Karpas-422 (cell line): ENCODE measurements at regions not wholly inside any gene's neighbourhood (a gene's known extent, or its start where the extent isn't known, plus 50 kb on each side); places are given as distances from the start of the nearest gene placed in this dataset.

Experiments
- DNase-seq: peaks from one replicate; pipeline ENCODE4 v3.0.0-alpha.2; 2015
- H2AFZ ChIP-seq: fragments of 200-600 bp; sonication (generic); 2 replicates; pipeline ENCODE4 v1.6.1; 2014; ENCODE audit warnings: antibody characterized with exemption, low read length, mixed read lengths
- H3K27ac ChIP-seq: fragments of 200-600 bp; sonication (generic); 2 replicates; pipeline ENCODE4 v1.5.1; 2014; ENCODE audit warnings: mild to moderate bottlenecking, low read length, moderate library complexity
- H3K27me3 ChIP-seq: fragments of 200-600 bp; sonication (generic); 2 replicates; pipeline ENCODE4 v1.6.1; 2014; ENCODE audit warnings: low read length, mixed read lengths
- H3K36me3 ChIP-seq: fragments of 200-600 bp; sonication (generic); 2 replicates; pipeline ENCODE4 v1.6.1; 2014; ENCODE audit warnings: low read length, mixed read lengths; ENCODE audit not compliant: insufficient read depth
- H3K4me1 ChIP-seq: fragments of 200-600 bp; sonication (generic); 2 replicates; pipeline ENCODE4 v1.6.1; 2014; ENCODE audit warnings: mild to moderate bottlenecking, low read length, mixed read lengths
- H3K4me2 ChIP-seq: fragments of 200-600 bp; sonication (generic); 2 replicates; pipeline ENCODE4 v1.6.1; 2014; ENCODE audit warnings: low read length, low read depth, mild to moderate bottlenecking; ENCODE audit not compliant: poor library complexity, severe bottlenecking
- H3K4me3 ChIP-seq: fragments of 200-600 bp; sonication (generic); 2 replicates; pipeline ENCODE4 v1.5.1; 2014; ENCODE audit warnings: mild to moderate bottlenecking, antibody characterized with exemption, low read length, mixed read lengths
- H3K79me2 ChIP-seq: fragments of 200-600 bp; sonication (generic); 2 replicates; pipeline ENCODE4 v1.6.1; 2014; ENCODE audit warnings: mild to moderate bottlenecking, low read length, mixed read lengths
- H3K9ac ChIP-seq: fragments of 200-600 bp; sonication (generic); 2 replicates; pipeline ENCODE4 v1.6.0; 2014; ENCODE audit warnings: low read length
- H3K9me2 ChIP-seq: fragments of 200-600 bp; sonication (generic), shearing (Covaris generic); replicated peaks from 2 replicates; pipeline ENCODE4 v1.6.0; 2014; ENCODE audit warnings: mild to moderate bottlenecking, low read length, moderate library complexity; ENCODE audit not compliant: insufficient read depth
- H3K9me3 ChIP-seq: fragments of 300-700, 200-600 bp; sonication (generic); 2 replicates; pipeline ENCODE4 v1.6.1; 2014; ENCODE audit warnings: low read length, mixed read lengths
- H4K20me1 ChIP-seq: fragments of 200-600 bp; sonication (generic); 2 replicates; pipeline ENCODE4 v1.6.1; 2014; ENCODE audit warnings: mild to moderate bottlenecking, antibody characterized with exemption, low read length, low read depth; ENCODE audit not compliant: insufficient read depth

GRCh38 chr10:26385443-26385842, 52.7 kb upstream of the APBB1IP start:
- Histone ChIP-seq H3K36me3 (no peaks in the 10 kb centered on the region), H3K4me1 (peaks cover 9% of the 10 kb centered on the region), H3K4me2 (no peak overlapping the region), H3K9ac (no peak overlapping the region), H4K20me1 (no peaks in the 10 kb centered on the region), H3K9me2 (no peaks in the 10 kb centered on the region), H3K79me2 (no peaks in the 10 kb centered on the region), H2AFZ (no peak overlapping the region), H3K9me3 (no peaks in the 10 kb centered on the region; the same call in 1 of the 2 replicates), H3K27ac (no peak overlapping the region), H3K4me3 (no peak overlapping the region), H3K27me3 (no peaks in the 10 kb centered on the region)
- no peak for DNase-seq

- H3K27me3 ChIP-seq = no peaks in the 10 kb centered on the region
- no peaks in the 10 kb centered on the region; the same call in 1 of the 2 replicates for H3K9me3 ChIP-seq
- H4K20me1 ChIP-seq = no peaks in the 10 kb centered on the region
- no peak overlapping the region for H3K27ac ChIP-seq
- H2AFZ ChIP-seq = no peak overlapping the region
- no peaks in the 10 kb centered on the region for H3K9me2 ChIP-seq
- peaks cover 13% of the 10 kb centered on the region for H3K4me1 ChIP-seq
- no peak overlapping the region for H3K9ac ChIP-seq
- no peak overlapping the region for H3K4me3 ChIP-seq
- no peak overlapping the region for H3K4me2 ChIP-seq
- no peak for DNase-seq
- H3K79me2 ChIP-seq = no peaks in the 10 kb centered on the region
- no peaks in the 10 kb centered on the region for H3K36me3 ChIP-seq
These were observed 51.4 kb upstream of the APBB1IP start for GRCh38 chr10:26386781-26387180.
